ENCODE measurements at regions not wholly inside any gene's neighbourhood (a gene's known extent, or its start where the extent isn't known, plus 50 kb on each side); places are given as distances from the start of the nearest gene placed in this dataset.

DNA sequence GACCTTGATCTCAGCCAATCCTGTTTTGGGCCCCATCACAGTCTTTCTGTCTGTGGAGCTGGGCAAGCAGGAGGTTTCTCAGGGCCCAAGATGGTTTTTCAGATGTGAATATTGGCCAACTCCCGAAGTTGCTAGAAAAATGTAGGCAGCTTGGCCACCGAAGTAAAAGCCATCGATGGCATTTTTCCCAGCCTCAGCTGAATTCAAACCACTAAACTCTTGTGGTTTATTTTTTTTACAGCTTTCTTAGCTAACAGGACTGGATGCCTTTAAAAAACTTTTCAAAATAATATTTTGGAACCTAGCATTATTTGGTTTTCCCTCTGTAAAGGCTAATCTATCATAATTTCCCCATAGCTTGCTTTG is 102.5 kb upstream of the ERCC6L2 start:
- Histone ChIP-seq H3K27ac (ENCODE audit: insufficient read depth, low read depth, low read length, poor library complexity, severe bottlenecking) (no peak overlapping the region), H3K27me3 (ENCODE audit: control insufficient read depth, insufficient read depth, low read length, poor library complexity, severe bottlenecking) (peaks cover 26% of the 10 kb centered on the region)
- WGBS, 2 experiments: 83 to 85% methylated on average over 3 of the region's 3 CpGs

GRCh38 chr9:95772320-95773052 is 103.0 kb upstream of the ERCC6L2 start:
- WGBS, 2 experiments: 28 to 29% methylated on average over 29 of the region's 29 CpGs
- peaks cover 22% of the 10 kb centered on the region for H3K4me1 ChIP-seq (ENCODE audit: control insufficient read depth, insufficient read depth, low read length)
- peak overlapping the region; percentile 64 for H3K27ac ChIP-seq (ENCODE audit: insufficient read depth, low read depth, low read length, poor library complexity, severe bottlenecking)
- H3K36me3 ChIP-seq (ENCODE audit: control insufficient read depth, insufficient read depth, low read length): no peaks in the 10 kb centered on the region
- peaks cover 26% of the 10 kb centered on the region for H3K27me3 ChIP-seq (ENCODE audit: control insufficient read depth, insufficient read depth, low read length, poor library complexity, severe bottlenecking)
- no peaks in the 10 kb centered on the region for H3K9me3 ChIP-seq (ENCODE audit: control insufficient read depth, low read length)
- no peak overlapping the region for H3K4me3 ChIP-seq (ENCODE audit: insufficient read depth, low read depth, low read length)

More for the DNA sequence above, 102.5 kb upstream of the ERCC6L2 start:
- Histone ChIP-seq H3K36me3 (ENCODE audit: control insufficient read depth, insufficient read depth, low read length) (no peaks in the 10 kb centered on the region), H3K4me1 (ENCODE audit: control insufficient read depth, insufficient read depth, low read length) (peaks cover 22% of the 10 kb centered on the region), H3K9me3 (ENCODE audit: control insufficient read depth, low read length) (no peaks in the 10 kb centered on the region), H3K4me3 (ENCODE audit: insufficient read depth, low read depth, low read length) (no peak overlapping the region)

DNA sequence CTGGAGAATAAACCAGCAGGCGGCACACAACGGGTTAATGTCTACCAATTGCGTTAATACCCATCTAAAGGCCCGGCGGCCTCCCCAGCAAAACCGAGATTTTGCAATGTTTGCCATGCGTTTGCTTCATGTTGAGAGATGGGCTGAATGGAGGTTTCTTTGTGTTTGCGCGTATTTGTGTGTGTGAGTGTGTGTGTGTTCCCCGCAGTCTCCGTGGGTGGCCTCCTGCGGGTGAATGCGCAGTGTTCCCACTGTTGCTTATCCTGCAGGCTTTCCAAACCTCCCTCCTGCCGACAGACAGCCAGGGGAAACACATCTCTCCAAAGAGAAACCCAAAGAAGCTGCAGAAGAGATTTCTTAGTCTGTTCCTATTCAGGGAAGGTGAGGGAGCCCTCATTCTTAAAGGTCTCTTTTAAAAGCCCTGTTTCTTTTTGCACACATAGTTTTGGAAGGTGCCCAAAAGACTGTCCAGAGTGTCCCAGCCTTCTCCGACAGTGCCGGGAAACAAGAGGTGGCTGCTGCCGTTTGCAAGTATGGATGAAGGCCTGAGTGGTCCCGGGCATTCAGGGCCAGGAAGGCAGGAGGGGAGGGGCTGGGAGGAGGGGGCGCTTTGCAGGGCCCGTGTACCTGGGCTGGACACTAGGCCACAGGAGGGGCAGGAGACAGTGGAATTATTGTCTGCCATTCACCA is 103.8 kb upstream of the ERCC6L2 start:
- 4 to 7% methylated on average over 20 of the region's 20 CpGs for WGBS, 2 experiments
- Histone ChIP-seq H3K27me3 (ENCODE audit: control insufficient read depth, insufficient read depth, low read length, poor library complexity, severe bottlenecking) (peaks cover 26% of the 10 kb centered on the region), H3K36me3 (ENCODE audit: control insufficient read depth, insufficient read depth, low read length) (no peaks in the 10 kb centered on the region), H3K27ac (ENCODE audit: insufficient read depth, low read depth, low read length, poor library complexity, severe bottlenecking) (peak overlapping the region; percentile 58), H3K9me3 (ENCODE audit: control insufficient read depth, low read length) (no peaks in the 10 kb centered on the region), H3K4me3 (ENCODE audit: insufficient read depth, low read depth, low read length) (peak overlapping the region; percentile 11), H3K4me1 (ENCODE audit: control insufficient read depth, insufficient read depth, low read length) (peaks cover 22% of the 10 kb centered on the region)

GRCh38 chr9:95770653-95771131 is 104.8 kb upstream of the ERCC6L2 start:
- Histone ChIP-seq H3K27ac (ENCODE audit: insufficient read depth, low read depth, low read length, poor library complexity, severe bottlenecking) (no peak overlapping the region), H3K4me1 (ENCODE audit: control insufficient read depth, insufficient read depth, low read length) (peaks cover 22% of the 10 kb centered on the region)

GRCh38 chr9:95769909-95770433 is 105.5 kb upstream of the ERCC6L2 start:
- no peak overlapping the region for H3K27ac ChIP-seq (ENCODE audit: insufficient read depth, low read depth, low read length, poor library complexity, severe bottlenecking)
- H3K9me3 ChIP-seq (ENCODE audit: control insufficient read depth, low read length): no peaks in the 10 kb centered on the region
- H3K27me3 ChIP-seq (ENCODE audit: control insufficient read depth, insufficient read depth, low read length, poor library complexity, severe bottlenecking): peaks cover 26% of the 10 kb centered on the region
- no peaks in the 10 kb centered on the region for H3K36me3 ChIP-seq (ENCODE audit: control insufficient read depth, insufficient read depth, low read length)
- no peak overlapping the region for H3K4me3 ChIP-seq (ENCODE audit: insufficient read depth, low read depth, low read length)
- peaks cover 22% of the 10 kb centered on the region for H3K4me1 ChIP-seq (ENCODE audit: control insufficient read depth, insufficient read depth, low read length)
- 88 to 91% methylated on average over 6 of the region's 6 CpGs for WGBS, 2 experiments

More at GRCh38 chr9:95770653-95771131, 104.8 kb upstream of the ERCC6L2 start:
- H3K36me3 ChIP-seq (ENCODE audit: control insufficient read depth, insufficient read depth, low read length): no peaks in the 10 kb centered on the region
- peaks cover 26% of the 10 kb centered on the region for H3K27me3 ChIP-seq (ENCODE audit: control insufficient read depth, insufficient read depth, low read length, poor library complexity, severe bottlenecking)
- 5 to 9% methylated on average over 7 of the region's 7 CpGs for WGBS, 2 experiments
- H3K9me3 ChIP-seq (ENCODE audit: control insufficient read depth, low read length): no peaks in the 10 kb centered on the region
- no peak overlapping the region for H3K4me3 ChIP-seq (ENCODE audit: insufficient read depth, low read depth, low read length)

GRCh38 chr9:95769473-95769872 is 106.0 kb upstream of the ERCC6L2 start:
- Histone ChIP-seq H3K27ac (ENCODE audit: insufficient read depth, low read depth, low read length, poor library complexity, severe bottlenecking) (no peak overlapping the region), H3K9me3 (ENCODE audit: control insufficient read depth, low read length) (no peaks in the 10 kb centered on the region), H3K4me3 (ENCODE audit: insufficient read depth, low read depth, low read length) (no peak overlapping the region), H3K27me3 (ENCODE audit: control insufficient read depth, insufficient read depth, low read length, poor library complexity, severe bottlenecking) (peaks cover 26% of the 10 kb centered on the region), H3K4me1 (ENCODE audit: control insufficient read depth, insufficient read depth, low read length) (peaks cover 22% of the 10 kb centered on the region), H3K36me3 (ENCODE audit: control insufficient read depth, insufficient read depth, low read length) (no peaks in the 10 kb centered on the region)
- 96 to 97% methylated on average over 2 of the region's 2 CpGs for WGBS, 2 experiments

DNA sequence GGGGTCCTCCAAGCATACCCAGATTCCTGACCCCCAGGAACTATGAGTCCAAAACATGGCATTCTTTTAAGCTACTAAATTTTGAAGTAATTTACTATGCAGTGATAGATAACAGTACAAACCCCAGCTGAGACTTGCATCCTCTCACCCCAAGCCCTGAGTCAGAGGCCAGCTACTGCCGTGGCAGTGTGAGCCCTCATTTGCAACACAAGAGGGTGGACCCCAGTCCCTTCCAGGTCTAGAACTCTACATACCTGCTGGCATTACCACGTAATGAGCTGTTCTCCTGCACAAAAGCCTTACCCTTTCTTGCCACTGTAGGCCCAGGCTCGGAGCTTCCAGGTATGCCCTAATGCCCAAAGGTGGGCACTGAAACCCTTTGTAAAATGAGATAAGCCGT is 108.6 kb upstream of the ERCC6L2 start:
- 50 to 52% methylated on average over 4 of the region's 4 CpGs for WGBS, 2 experiments

DNA sequence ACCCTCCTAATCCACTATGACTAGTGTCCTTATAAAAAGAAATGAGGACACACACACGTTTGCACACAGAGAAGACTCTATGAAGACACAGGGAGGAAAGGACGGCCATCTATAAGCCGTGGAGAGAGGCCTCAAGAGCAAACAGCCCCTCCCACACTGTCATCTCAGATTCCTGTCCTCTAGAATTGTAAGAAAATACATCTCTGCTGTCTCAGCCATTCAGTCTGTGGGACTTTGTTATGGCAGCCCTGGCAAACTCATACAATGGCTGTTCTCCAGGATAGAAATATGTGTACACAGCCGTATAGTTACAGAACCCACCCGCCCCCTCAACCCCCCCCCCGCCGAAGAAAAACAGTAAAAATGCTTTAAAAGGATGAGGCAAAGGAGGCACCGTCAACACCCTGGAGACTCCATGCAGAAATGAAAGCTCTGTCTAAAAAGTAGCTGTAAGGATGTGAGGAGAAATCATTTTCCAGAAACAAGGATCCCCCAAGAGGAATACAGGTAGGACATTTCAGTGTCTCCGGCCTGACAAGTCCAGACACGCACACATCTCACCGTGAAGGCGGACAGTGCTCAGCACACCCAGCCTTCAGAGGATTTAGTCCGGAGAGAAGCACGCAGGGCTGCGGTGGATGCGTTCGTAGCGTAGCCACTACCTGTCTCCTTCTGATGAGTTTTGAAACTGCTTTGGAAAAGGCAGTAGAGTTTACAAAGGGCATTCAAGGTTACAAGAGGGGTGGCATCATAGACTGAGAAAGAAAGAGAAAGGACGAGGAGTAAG is 110.8 kb upstream of the ERCC6L2 start:
- Histone ChIP-seq H3K27ac (ENCODE audit: insufficient read depth, low read depth, low read length, poor library complexity, severe bottlenecking) (no peak overlapping the region), H3K9me3 (ENCODE audit: control insufficient read depth, low read length) (no peaks in the 10 kb centered on the region), H3K4me3 (ENCODE audit: insufficient read depth, low read depth, low read length) (no peak overlapping the region), H3K4me1 (ENCODE audit: control insufficient read depth, insufficient read depth, low read length) (peaks cover 5% of the 10 kb centered on the region), H3K27me3 (ENCODE audit: control insufficient read depth, insufficient read depth, low read length, poor library complexity, severe bottlenecking) (peaks cover 5% of the 10 kb centered on the region), H3K36me3 (ENCODE audit: control insufficient read depth, insufficient read depth, low read length) (no peaks in the 10 kb centered on the region)
- WGBS, 2 experiments: 69 to 79% methylated on average over 15 to 19 of the region's 19 CpGs

More for the DNA sequence above, 108.6 kb upstream of the ERCC6L2 start:
- Histone ChIP-seq H3K4me3 (ENCODE audit: insufficient read depth, low read depth, low read length) (no peak overlapping the region), H3K4me1 (ENCODE audit: control insufficient read depth, insufficient read depth, low read length) (peaks cover 17% of the 10 kb centered on the region), H3K27ac (ENCODE audit: insufficient read depth, low read depth, low read length, poor library complexity, severe bottlenecking) (no peak overlapping the region), H3K27me3 (ENCODE audit: control insufficient read depth, insufficient read depth, low read length, poor library complexity, severe bottlenecking) (peaks cover 14% of the 10 kb centered on the region), H3K9me3 (ENCODE audit: control insufficient read depth, low read length) (no peaks in the 10 kb centered on the region), H3K36me3 (ENCODE audit: control insufficient read depth, insufficient read depth, low read length) (no peaks in the 10 kb centered on the region)

DNA sequence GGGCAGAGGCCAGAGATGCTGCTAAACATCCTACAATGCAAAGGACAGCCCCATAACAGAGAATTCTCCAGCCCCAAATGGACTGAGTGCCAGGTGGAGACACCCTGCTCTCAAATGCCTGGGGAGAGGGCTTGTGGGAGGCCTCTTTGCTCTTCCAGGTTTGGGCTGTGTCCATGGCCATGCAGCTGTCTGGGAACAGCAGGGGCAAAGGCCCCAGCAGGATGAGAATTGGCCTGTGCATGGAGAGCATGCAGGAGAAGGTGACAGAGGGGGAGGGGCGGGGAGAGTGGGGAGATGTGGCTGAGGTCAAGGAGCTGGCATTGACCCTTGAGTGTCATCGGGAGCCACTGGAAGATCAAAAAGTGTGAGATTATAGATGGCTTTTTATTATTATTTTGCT is 111.5 kb upstream of the ERCC6L2 start:
- peaks cover 5% of the 10 kb centered on the region for H3K4me1 ChIP-seq (ENCODE audit: control insufficient read depth, insufficient read depth, low read length)
- no peak overlapping the region for H3K27ac ChIP-seq (ENCODE audit: insufficient read depth, low read depth, low read length, poor library complexity, severe bottlenecking)
- no peaks in the 10 kb centered on the region for H3K27me3 ChIP-seq (ENCODE audit: control insufficient read depth, insufficient read depth, low read length, poor library complexity, severe bottlenecking)
- WGBS, 2 experiments: 84 to 90% methylated on average over 2 of the region's 2 CpGs
- no peaks in the 10 kb centered on the region for H3K9me3 ChIP-seq (ENCODE audit: control insufficient read depth, low read length)
- H3K4me3 ChIP-seq (ENCODE audit: insufficient read depth, low read depth, low read length): no peak overlapping the region
- H3K36me3 ChIP-seq (ENCODE audit: control insufficient read depth, insufficient read depth, low read length): no peaks in the 10 kb centered on the region

GRCh38 chr9:95763006-95763405 is 112.5 kb upstream of the ERCC6L2 start:
- WGBS, 2 experiments: 94 to 95% methylated on average over 3 of the region's 3 CpGs
- Histone ChIP-seq H3K9me3 (ENCODE audit: control insufficient read depth, low read length) (no peaks in the 10 kb centered on the region), H3K4me3 (ENCODE audit: insufficient read depth, low read depth, low read length) (no peak overlapping the region), H3K4me1 (ENCODE audit: control insufficient read depth, insufficient read depth, low read length) (peaks cover 5% of the 10 kb centered on the region), H3K27ac (ENCODE audit: insufficient read depth, low read depth, low read length, poor library complexity, severe bottlenecking) (no peak overlapping the region), H3K36me3 (ENCODE audit: control insufficient read depth, insufficient read depth, low read length) (no peaks in the 10 kb centered on the region), H3K27me3 (ENCODE audit: control insufficient read depth, insufficient read depth, low read length, poor library complexity, severe bottlenecking) (no peaks in the 10 kb centered on the region)

All from ectodermal cell (in vitro differentiated cells).